ENCODE measurements at regions not wholly inside any gene's neighbourhood (a gene's known extent, or its start where the extent isn't known, plus 50 kb on each side); places are given as distances from the start of the nearest gene placed in this dataset.

DNA sequence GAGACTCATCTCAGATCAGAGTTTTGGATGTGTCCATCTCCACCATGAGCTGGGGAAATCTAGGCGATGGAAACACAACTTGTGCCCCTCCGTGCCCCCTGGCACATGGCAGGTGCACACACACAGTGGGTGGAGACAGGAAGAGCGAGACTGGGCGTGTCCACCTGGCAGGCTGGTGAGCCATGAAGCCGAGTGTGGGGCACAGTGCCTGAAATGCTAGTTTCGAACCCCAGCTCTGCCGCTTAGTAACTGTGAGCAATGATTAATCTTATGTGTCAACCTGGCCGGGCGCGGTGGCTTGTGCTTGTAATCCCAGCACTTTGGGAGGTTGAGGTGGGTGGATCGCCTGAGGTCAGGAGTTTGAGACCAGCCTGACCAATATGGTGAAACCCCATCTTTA, 80.8 kb upstream of the RNU6ATAC start:
- no peak for DNase-seq (ENCODE audit: low read depth)

DNA sequence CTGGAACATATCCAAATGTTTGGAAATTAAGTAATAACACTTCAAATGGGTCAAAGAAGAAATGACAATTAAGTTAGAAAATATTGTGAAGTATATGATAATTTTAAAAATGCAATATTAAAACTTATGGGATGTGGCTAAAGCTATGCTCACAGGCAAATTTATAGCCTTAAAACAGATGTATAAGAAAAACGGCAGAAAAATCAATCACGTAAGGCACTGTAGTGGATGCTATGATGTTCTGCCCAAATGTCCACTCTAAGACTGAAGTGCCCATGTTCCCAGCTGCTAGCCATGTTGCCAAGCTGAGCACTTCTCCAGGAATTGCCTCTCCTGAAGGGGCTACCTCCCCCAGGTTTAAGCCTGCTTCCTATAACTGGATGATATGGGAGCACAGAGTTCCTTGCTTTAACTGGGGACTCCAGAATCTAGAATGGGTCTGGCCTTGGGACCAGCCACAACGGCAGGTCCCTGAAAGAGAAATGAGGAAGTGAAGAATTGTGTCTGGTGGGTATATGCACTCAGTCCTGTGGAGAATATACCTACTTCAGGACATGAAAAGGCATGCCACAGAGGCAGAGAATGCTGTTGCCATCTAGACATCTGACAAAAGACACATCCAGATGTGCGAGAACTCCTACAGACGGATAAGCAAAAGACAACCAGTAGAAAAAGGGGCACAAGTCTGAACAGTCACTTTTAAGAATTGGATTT, 78.2 kb upstream of the RXRA start:
- DNase-seq (ENCODE audit: low read depth): no peak

DNA sequence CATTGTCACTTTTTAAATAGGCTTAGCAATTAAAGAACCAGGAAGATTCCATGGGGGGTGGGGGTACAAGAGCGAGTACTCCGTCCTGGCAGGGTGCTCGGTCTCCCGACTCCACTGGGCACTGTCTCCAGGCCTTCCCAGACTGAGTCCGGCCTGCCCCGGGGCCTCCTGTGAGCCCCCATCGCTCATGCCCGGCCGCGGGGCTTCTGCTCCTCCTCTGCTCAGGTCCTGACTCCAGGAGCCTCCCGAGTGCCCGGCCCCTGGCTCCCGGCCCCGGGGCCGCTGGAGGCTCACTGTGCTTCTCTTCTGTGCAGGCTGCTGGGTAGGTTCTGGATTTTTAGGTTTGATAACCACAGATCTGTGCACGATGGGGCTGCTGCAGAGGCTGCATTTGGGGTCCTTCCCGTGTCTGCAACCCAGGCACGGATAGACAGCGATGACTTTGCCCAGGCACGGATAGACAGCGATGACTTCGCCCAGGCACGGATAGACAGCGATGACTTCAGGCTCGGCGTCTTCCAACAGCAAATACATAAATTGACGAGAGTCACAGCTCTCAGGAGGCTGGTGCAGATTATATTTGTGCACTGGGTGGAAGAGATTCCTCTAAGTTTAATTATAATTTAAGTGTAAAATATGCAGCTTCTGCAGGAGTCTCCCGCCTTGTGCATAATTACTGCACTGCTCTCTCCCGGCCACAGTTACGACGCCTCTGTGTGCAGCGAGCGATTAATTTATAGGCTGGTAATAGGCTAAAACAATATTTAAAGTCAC, 74.8 kb upstream of the RXRA start:
- no peak for DNase-seq (ENCODE audit: low read depth)

DNA sequence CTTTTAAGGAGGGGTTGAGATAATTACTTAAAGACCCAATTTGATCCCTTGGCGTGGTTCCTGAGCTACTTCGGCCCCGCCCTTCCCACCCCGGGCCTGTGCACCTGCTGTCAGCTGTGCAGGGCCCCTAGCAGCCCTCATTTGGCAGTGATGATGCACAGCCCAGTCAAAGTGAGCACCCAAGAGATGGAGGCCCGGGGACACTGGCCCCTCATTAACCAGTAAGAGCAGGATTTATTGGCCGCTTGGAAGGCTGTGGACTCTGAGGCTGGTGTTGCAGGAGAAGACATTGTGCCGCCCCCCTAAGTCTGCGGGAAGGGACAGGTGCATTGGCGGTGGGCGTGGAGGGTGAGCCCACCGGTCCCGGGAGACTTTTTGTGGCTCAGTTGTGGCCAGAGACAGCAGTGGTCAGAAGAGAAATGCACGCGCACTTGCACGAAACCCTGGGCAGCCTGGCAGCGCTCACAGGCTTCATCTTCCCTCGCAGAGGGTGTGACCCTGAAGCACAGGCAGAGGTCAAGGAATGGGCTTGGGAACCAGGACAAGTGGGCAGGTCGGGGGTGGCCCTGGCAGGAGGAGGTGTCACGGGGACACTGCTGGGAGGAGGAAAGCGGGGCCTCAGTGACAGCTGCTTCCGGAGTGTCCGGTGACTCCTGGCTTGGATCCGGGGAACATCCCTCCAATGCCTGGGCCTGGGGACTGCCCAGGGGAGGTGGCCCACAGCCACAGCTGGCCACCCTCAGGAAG, 74.0 kb upstream of the RXRA start:
- DNase-seq (ENCODE audit: low read depth): no peak

DNA sequence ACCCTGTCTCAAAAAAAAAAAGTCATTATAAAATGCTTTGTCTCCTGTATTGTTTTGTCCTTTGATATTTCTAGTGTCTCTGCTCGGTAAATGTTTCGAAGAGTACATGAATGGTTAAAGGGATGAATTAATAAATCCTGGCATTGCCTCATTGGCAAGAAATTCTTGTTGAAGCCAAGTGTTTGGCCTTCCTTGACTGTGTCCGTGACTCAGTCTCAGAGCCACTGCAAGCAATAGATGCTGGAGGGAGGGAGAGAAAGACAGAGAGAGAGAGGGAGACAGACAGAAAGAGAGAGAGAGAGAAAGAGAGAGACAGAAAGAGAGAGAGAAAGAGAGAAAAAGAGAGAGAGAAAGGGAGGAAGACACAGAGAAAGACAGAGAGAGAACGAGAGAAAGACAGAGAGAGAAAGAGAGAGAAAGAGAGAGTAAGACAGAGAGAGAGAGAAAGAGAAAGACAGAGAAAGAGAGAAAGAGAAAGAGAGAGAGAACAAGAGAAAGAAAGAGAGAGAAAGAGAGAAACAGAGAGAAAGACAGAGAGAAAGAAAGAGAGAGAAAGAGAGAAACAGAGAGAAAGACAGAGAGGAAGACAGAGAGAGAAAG, 72.5 kb upstream of the RXRA start:
- no peak for DNase-seq (ENCODE audit: low read depth)

DNA sequence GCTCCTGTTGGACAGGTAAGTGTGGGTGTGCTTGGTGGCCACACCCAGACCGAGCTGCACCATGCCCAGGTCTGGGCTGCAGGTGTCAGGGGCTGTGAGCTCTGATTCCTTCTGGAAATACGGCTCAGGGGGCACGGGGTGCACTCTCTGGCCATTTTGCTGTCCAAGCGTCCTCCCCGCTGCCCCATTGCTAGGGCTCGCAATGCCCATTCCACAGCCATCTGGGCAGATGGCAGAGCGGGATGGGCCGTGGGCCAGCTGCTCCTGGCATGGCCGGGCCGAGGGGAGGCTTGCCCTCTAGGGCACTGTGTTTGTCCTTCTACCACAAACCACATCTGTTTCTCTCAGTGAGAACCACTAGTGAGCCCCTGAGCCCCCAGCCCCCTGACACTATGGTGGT, 67.9 kb upstream of the RXRA start:
- DNase-seq (ENCODE audit: low read depth): no peak

DNA sequence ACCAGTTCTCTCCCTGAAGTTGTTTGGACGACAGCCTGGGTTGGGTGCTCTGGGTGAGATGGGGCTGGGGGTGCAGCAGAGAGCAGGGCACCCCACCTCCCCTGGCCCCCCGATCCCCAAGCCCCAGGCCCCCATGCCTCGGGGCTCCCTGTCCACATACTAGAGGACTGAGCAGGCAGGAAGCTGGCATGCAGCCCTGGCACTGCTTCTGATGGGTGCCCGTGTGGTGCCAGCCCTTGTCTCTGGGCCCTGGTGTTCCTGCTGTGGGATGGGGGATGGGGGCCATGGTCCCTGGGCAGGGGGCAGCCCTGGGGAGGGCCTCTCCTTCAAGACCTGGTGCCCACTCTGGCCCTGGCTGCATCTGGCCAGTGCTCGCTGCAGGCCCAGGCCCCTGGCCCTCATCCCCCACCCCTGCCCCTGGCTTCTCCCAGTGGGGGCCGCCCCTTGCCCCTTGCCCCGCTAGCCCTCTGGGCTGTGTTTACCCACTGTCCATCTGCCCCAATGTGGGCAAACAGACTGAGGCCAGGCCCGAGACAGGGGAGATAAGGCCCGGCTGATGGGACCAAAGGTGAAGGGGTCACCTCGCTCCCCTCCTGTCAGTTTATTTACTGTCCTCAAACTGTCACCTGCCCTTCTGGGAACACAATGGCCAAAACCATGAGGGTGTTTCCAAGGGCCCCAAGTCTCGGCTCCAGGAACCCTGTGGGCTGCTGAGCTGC, 67.3 kb upstream of the RXRA start:
- no peak for DNase-seq (ENCODE audit: low read depth)

DNA sequence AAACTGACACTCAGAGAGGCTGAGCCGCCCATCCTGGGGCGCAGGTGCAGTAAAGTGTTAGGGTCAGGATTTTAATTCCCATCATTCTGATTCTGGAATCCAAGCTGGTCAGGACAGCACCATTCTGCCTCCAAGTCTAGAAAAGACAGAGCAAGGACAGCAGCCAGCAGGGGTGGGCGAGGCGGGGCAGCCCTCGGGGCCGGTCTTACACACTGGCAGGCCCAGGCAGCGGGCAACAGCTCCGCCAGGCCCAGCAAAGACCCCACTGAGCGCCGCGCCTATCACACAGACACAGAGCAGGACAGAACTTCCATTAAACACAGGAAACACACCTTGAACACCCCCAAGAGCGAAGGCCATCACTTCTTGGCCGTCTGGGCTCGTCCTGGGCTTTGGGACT, 66.5 kb upstream of the RXRA start:
- no peak for DNase-seq (ENCODE audit: low read depth)

DNA sequence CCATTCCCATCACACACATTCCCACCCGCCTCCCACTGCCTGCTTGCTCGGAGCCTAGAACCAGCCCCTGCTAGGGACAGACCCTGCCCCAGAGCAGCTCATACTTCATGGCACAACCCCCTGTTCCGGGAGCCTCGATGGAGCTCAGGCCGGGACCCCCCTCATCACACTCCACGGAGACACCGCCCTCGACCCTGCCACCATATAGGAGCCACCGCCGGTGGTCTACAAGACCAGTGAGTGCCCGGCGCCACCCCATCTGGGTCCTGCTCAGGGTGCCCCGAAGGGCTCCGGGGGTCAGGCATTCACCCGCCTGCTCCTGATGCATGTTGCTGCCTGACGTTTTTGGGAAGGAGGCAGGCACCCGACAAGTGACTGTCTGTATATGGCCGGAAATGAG, 65.5 kb upstream of the RXRA start:
- DNase-seq (ENCODE audit: low read depth): no peak

DNA sequence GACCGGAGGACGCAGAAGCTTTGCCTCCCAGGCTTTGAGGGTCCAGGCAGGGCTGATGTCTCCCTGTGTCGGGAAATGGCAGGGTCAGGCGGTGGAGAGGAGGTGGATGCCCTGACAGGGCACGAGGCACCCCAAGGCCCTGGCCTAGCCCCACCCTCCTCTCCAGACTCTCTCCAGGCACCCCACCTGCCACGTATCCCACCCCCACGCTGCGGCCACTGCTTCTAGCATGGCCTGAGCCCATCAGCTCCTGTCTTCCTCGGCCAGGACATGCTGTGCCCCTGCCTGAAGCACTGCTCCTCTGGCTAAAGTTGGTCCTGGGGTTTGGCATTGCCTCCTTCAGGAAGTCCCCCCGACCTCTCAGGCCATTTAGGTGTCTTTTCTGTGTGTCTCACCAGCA, 64.2 kb upstream of the RXRA start:
- no peak for DNase-seq (ENCODE audit: low read depth)

DNA sequence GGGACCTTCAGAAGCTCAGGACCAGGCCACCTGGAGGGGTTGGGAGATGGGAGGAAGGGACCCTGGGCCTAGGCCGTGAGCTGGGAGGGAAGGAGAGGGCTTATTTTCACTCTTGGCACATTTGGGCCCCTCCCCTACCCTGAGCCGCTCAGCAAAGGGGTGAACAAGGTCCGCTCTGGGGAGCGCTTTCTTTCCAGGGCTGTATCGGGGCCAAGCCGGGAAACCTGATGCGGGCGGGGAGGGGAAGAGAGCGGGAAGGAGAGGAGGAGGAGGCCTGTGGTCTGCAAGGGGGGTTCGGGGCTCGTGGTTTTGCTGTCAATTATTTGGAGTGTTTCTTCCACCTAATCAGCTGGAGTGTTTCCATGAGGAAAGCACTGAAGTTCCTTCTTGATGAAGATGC, 62.7 kb upstream of the RXRA start:
- DNase-seq (ENCODE audit: low read depth): no peak

DNA sequence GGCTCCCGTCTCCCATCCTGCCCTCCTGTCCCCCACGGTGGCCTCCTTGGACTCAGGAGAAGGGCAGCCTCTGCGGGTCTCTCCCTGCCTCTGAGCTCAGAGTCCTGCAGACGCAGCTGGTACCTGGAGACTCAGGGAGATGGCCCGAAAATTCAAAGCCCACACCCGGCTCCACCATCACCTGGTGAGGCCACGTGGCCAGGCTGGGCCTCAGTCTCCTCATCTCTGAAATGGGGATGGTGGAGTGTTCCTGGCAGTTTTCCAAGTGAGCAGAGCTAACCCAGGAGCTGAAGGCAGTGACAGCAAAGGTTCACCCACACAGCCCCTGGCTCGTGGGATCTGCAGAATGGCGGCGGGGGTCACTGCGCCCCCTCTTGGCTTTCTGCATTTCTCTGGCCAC, 62.1 kb upstream of the RXRA start:
- DNase-seq (ENCODE audit: low read depth): no peak

DNA sequence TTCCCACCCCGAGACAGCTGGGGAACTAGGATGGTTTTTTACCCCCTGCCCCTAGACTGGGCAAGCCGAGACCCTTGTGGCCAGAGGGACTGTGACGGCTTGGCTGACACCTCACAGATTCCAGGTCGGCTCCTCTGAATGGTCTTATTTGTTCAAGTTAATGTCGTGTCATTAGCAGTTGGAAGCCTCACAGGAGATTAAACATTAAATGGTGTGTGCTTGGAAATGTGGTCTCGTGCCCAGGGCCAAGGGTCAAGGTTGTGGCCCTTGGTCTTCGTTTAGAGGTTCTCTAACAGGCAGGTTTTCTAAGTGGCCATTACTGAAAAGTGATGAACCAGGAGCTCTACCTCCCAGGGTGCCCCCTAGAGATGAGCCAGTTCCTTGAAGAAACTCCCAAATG, 61.2 kb upstream of the RXRA start:
- DNase-seq (ENCODE audit: low read depth): no peak

DNA sequence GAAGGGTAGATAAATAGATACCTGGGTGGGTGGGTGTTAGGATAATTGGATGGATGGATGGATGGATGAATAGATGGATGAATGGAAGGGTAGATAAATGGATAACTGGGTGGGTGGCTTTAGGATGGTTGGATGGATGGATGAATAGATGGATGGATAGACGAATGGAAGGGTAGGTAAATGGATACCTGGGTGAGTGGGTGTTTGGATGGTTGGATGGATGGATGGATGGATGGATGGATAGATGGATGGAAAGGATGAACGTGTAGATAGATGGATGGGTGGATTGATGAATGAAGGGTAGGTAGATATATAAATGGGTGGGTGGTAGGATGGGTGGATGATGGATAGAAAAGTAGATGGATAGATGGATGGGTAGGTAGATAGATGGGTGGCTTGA, 59.8 kb upstream of the RXRA start:
- no peak for DNase-seq (ENCODE audit: low read depth)

DNA sequence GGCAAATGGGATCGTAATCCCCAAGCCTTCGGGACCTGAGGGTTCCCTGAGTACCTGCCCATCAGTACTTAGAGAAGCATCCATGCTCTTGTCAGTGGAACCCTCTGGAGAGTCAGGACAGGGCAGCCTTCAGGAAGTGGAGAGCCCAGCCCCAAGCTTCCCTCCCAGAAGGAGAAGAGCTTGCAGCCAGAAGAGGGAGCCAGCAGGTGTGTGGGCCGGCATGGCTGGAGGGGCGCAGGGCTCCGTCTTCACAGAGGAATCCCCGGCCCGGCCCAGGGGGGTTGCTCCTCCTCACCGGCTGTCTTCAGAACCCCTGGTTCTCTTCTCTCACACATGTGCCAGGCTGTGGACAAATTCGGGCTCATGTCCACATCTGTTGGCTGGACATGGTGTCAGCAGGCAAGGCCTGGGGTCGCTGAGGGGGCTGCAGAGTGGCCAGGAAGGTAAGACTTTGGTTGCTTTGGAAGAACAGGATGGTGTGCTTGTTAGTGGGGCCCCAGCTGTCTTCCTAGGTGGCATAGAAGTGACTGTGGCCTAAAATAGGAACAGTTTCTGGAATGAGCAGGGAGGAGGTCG, 58.9 kb upstream of the RXRA start:
- DNase-seq (ENCODE audit: low read depth): no peak

DNA sequence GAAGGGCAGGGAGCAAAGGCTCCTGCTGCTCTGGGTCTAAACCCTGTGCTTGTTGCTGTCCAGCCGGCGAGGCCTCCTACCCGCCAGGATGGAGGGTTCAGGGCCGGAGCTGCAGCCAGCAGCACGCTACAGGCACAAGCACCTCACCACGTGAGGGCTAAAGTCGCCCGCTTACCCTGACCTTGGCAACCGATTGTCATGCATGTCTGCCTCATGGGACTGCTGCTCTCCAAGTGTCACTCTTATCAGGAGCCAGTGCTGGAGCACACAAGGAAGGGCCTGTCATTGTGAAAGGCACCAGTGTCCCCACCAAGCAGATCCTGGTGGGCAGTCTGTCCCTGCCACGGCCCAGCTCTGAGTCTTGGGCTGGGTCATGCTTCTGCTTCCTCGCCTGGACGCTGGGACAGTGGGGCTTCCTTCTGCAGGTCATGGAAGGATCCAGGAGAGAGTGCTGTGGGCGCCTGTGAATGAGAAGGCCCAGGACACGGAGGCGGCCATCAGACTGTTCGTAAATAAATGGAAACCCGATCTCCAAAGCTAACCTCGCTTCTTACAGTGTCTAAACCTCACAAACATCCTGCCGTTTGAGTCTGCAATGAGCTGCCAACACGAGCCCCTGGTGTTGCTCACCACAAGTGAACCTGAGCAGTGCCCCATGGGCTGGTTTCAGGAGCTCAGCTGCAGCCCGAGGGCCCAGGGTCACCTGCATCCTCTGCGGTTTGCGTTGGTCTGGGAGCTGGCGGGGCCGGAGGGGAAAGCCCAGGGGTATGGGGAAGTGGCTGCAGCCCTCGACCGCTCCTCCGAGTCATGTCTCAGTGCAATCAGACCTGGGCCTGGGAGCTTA, 58.2 kb upstream of the RXRA start:
- no peak for DNase-seq (ENCODE audit: low read depth)

DNA sequence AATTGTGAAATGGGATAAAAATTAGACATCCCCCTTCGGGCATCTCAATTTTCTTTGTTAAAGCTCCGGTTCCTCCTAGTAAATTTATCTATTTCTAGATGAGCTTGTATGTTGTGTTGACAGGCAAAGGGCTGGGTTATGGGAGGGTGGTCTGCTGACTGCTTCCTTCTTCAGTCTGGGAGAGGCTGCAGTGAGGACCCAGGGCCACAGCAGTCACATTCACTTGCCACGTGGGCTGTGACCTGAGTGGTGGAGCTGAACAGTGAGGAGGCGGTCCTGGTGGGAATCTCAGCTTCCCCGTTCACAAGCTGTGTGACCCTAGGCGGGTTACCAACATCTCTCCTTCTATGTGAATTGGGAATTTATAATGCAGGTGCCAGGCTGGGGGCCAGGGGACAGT, 57.5 kb upstream of the RXRA start:
- no peak for DNase-seq (ENCODE audit: low read depth)

DNA sequence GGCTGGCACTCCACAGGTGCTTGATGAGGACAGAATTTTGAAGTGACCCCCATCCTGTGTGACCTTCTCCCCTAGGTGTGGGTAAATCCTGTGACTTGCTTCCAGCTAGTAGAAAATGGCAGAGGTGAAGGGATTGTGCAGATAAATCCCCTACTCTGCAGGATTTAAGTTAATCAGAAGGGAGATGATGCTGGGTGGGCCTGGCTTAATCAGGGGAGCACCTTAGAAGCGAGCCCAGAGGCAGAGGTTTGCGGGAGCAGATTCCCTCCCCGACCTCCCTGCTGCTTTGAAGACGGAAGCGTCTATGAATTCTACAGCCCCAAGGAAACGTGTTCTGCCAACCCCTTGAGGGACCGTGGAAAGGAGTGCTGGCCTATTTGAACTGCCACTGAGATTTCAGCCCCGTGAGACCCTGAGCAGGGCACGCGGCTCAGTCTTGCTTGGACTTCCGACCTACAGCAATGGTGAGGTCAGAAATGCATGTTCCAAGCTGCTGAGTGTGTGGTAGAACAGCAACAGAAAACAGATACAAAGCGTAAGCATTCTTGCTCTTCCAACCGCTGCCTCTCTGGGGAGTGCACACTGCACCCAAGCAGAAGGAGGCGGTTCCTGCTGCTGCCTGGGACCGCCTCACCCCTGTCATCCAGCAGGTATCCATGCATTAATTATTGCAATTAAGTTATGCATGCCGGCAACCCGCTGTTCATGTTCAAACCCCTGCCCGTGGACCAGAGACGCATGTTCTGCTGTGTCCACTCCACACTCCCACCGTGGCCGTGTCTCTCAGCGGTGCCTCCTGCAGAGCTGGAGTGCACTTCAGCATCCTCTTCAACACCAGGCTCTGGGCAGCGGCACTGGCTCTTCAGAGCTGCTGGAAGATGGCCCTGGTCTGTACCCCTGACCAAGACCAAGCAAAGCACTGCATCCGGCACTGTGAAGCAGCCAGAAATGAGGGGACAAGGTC, 54.6 kb upstream of the RXRA start:
- no peak for DNase-seq (ENCODE audit: low read depth)

DNA sequence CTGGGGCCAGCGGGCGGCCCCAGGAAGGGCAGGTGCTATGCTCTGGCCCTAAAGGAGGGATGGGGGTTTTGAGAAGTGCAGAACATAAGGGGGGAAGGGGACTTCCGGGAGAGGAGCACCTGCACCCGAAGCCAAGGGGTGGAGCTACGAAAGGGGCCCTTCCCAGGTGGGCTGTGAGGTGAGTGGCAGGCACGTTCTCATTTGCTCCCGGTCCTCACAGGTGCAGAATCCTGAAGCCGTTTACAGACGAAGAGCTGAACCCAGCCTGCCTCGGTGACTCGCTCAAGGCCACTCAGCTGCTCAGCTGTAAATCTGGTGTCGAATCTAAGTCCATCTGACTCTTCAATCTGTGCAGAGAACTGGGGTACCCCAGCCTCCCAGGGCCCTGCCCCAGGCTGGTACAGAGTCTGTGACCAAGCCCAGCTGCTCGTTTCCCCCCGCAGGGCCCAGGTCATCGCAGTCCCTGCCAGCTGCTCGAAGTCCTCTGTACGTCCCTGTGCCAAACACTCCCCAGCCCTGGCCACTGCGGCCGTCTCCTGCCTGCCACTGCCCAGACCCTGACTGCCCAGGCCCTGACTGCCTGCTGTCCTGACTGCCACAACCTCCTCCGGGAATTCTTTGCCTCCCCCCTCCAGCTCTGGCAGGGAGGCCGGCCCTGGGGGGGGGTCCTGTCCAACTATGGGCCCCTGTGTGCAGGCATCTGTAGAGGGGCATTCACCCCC, 53.8 kb upstream of the RXRA start:
- DNase-seq (ENCODE audit: low read depth): no peak
